ENCODE measurements at regions not wholly inside any gene's neighbourhood (a gene's known extent, or its start where the extent isn't known, plus 50 kb on each side); places are given as distances from the start of the nearest gene placed in this dataset.

DNA sequence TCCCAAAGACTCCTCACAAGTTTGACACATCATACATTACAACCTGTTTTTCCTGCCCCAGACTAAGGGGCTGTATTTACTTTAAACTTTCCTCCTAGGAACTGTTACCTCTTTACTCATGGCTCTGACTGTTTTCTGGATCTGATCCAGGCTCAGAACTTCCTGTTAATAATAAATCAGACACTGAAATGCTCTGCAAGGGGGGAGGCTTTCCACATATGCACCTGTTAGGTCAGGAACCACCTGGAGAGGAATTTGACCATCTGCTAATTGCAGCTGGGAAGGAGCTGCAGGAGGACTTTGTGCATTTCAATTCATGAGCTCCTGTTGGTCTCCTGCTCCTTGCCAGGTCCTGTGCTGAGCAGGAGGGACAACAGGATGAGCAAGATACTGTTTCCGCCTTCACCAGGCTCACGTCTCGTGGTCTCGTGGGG is 476.9 kb upstream of the CDH5 start:
- Histone ChIP-seq H4K20me1 (ENCODE audit: control insufficient read depth, insufficient read depth, low read length, poor library complexity, severe bottlenecking) (no peaks in the 10 kb centered on the region), H3K9me3 (ENCODE audit: control extremely low read depth in 1 of 3, control insufficient read depth in 2 of 3, insufficient read depth in 1 of 3, low read length in 2 of 3) (no peaks in the 10 kb centered on the region), H3K27me3 (replicated peaks in 1 of 4; ENCODE audit: control extremely low read depth in 1 of 4, control insufficient read depth in 3 of 4, insufficient read depth in 4 of 4, low read length in 3 of 4) (no peaks in the 10 kb centered on the region), H3K79me2 (ENCODE audit: control insufficient read depth, insufficient read depth, low read length) (no peaks in the 10 kb centered on the region), H3K4me3 (ENCODE audit: control extremely low read depth in 1 of 5, extremely low read depth in 1 of 5, insufficient read depth in 1 of 5, low read depth in 2 of 5, low read length in 4 of 5) (no peak overlapping the region), H3K36me3 (replicated peaks in 1 of 2; ENCODE audit: control extremely low read depth in 1 of 2, control insufficient read depth in 1 of 2, extremely low read depth in 1 of 2, insufficient read depth in 2 of 2, low read length in 1 of 2) (no peaks in the 10 kb centered on the region), H3K4me2 (replicated peaks; ENCODE audit: low read depth, low read length, poor library complexity, severe bottlenecking) (no peak overlapping the region), H3K27ac (ENCODE audit: low read length in 2 of 2) (no peak overlapping the region), H2AFZ (ENCODE audit: insufficient read depth, low read depth, low read length, poor library complexity, severe bottlenecking) (no peak overlapping the region), H3K9ac (ENCODE audit: low read length) (no peak overlapping the region), H3K4me1 (ENCODE audit: control insufficient read depth in 2 of 2, insufficient read depth in 2 of 2, low read length in 2 of 2) (no peaks in the 10 kb centered on the region)
- H3K4me3 Mint-ChIP-seq, result no peak overlapping the region
- no peak overlapping the region for H3K27ac Mint-ChIP-seq
- DNase-seq (no peak), ATAC-seq (ENCODE audit: low read depth) (no peak)
- ChIA-PET CTCF (no interaction called here), POLR2A (no interaction called here)
- intact Hi-C loops (cut with micrococcal nuclease), result no loop called here
- no peaks in the 10 kb centered on the region for H3K9me3 Mint-ChIP-seq (ENCODE audit: insufficient read depth)
- no peaks in the 10 kb centered on the region for H3K4me1 Mint-ChIP-seq
- no peaks in the 10 kb centered on the region for H3K27me3 Mint-ChIP-seq
- 38% methylated on average over 4 of the region's 4 CpGs for WGBS (ENCODE audit: insufficient coverage)
- TF ChIP-seq EZH2 (IDR thresholded peaks at IDR 0.05; ENCODE audit: borderline replicate concordance, insufficient read depth, low read depth, low read length, poor library complexity, severe bottlenecking), result no peak
- TF ChIP-seq, protein P1, sequence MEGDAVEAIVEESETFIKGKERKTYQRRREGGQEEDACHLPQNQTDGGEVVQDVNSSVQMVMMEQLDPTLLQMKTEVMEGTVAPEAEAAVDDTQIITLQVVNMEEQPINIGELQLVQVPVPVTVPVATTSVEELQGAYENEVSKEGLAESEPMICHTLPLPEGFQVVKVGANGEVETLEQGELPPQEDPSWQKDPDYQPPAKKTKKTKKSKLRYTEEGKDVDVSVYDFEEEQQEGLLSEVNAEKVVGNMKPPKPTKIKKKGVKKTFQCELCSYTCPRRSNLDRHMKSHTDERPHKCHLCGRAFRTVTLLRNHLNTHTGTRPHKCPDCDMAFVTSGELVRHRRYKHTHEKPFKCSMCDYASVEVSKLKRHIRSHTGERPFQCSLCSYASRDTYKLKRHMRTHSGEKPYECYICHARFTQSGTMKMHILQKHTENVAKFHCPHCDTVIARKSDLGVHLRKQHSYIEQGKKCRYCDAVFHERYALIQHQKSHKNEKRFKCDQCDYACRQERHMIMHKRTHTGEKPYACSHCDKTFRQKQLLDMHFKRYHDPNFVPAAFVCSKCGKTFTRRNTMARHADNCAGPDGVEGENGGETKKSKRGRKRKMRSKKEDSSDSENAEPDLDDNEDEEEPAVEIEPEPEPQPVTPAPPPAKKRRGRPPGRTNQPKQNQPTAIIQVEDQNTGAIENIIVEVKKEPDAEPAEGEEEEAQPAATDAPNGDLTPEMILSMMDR (IDR thresholded peaks at IDR 0.05), result no peak

DNA sequence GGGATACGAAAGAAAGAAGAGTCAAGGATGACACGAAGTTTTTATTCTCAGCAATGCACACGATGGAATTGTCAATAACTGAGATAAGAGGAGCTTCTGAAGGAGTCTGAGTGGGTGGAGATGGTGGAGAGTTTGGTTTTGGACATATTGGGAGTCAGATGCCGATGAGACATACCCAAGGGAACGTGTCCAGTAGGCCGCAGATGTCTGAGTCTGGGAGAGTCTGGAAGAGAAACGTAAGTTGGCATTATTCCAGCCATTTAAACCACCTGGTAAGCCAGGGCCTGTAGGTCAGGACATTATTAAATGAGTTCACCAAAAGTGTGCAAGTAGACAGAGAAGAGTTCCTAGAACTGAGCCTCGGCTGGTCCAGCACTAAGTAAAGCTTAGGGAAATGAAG is 478.3 kb upstream of the CDH5 start:
- Histone ChIP-seq H3K27me3 (replicated peaks in 1 of 4; ENCODE audit: control extremely low read depth in 1 of 4, control insufficient read depth in 3 of 4, insufficient read depth in 4 of 4, low read length in 3 of 4) (no peaks in the 10 kb centered on the region), H3K79me2 (ENCODE audit: control insufficient read depth, insufficient read depth, low read length) (no peaks in the 10 kb centered on the region), H3K9ac (ENCODE audit: low read length) (no peak overlapping the region), H3K4me2 (replicated peaks; ENCODE audit: low read depth, low read length, poor library complexity, severe bottlenecking) (no peak overlapping the region), H4K20me1 (ENCODE audit: control insufficient read depth, insufficient read depth, low read length, poor library complexity, severe bottlenecking) (no peaks in the 10 kb centered on the region), H2AFZ (ENCODE audit: insufficient read depth, low read depth, low read length, poor library complexity, severe bottlenecking) (no peak overlapping the region), H3K9me3 (ENCODE audit: control extremely low read depth in 1 of 3, control insufficient read depth in 2 of 3, insufficient read depth in 1 of 3, low read length in 2 of 3) (no peaks in the 10 kb centered on the region), H3K4me3 (ENCODE audit: control extremely low read depth in 1 of 5, extremely low read depth in 1 of 5, insufficient read depth in 1 of 5, low read depth in 2 of 5, low read length in 4 of 5) (no peak overlapping the region), H3K27ac (ENCODE audit: low read length in 2 of 2) (no peak overlapping the region), H3K36me3 (replicated peaks in 1 of 2; ENCODE audit: control extremely low read depth in 1 of 2, control insufficient read depth in 1 of 2, extremely low read depth in 1 of 2, insufficient read depth in 2 of 2, low read length in 1 of 2) (no peaks in the 10 kb centered on the region), H3K4me1 (ENCODE audit: control insufficient read depth in 2 of 2, insufficient read depth in 2 of 2, low read length in 2 of 2) (no peaks in the 10 kb centered on the region)
- no peak for TF ChIP-seq EZH2 (IDR thresholded peaks at IDR 0.05; ENCODE audit: borderline replicate concordance, insufficient read depth, low read depth, low read length, poor library complexity, severe bottlenecking)
- TF ChIP-seq, protein P1 (IDR thresholded peaks at IDR 0.05), result no peak
- H3K4me3 Mint-ChIP-seq, result no peak overlapping the region
- 91% methylated on average over 8 of the region's 8 CpGs for WGBS (ENCODE audit: insufficient coverage)
- POLR2A ChIA-PET, result no interaction called here
- H3K4me1 Mint-ChIP-seq, result no peaks in the 10 kb centered on the region
- CTCF ChIA-PET, result no interaction called here
- intact Hi-C loops (cut with micrococcal nuclease), result no loop called here
- no peaks in the 10 kb centered on the region for H3K9me3 Mint-ChIP-seq (ENCODE audit: insufficient read depth)
- ATAC-seq (ENCODE audit: low read depth) (no peak), DNase-seq (no peak)
- H3K27me3 Mint-ChIP-seq, result no peaks in the 10 kb centered on the region
- no peak overlapping the region for H3K27ac Mint-ChIP-seq
